Uterus (tissue), 2 donors: ENCODE measurements at regions not wholly inside any gene's neighbourhood (a gene's known extent, or its start where the extent isn't known, plus 50 kb on each side); places are given as distances from the start of the nearest gene placed in this dataset.

Experiments
- CTCF ChIP-seq, 4 experiments: fragments of 200-600 bp in 2 of 4; fragments of 450-650 bp in 2 of 4; sonication (generic) in 2 of 4; IDR thresholded peaks; one replicate each; pipeline ENCODE4 v1.5.1; 2016 to 2019; ENCODE audit warnings: antibody characterized with exemption in 4 of 4, mild to moderate bottlenecking in 2 of 4, moderate library complexity in 1 of 4
- POLR2A ChIP-seq, 2 donors: fragments of 450-650 bp; IDR thresholded peaks; one replicate each; pipeline ENCODE4 v1.6.1; 2016; ENCODE audit warnings: antibody characterized with exemption in 2 of 2, mild to moderate bottlenecking in 1 of 2, moderate library complexity in 1 of 2

- TF ChIP-seq CTCF (IDR thresholded peaks at IDR 0.05) (no peak), POLR2A (IDR thresholded peaks at IDR 0.05) (no peak)
Measured at GRCh38 chr5:142208777-142209312, 100.3 kb downstream of the NDFIP1 start.
